RWPE2 (cell line): ENCODE measurements at regions not wholly inside any gene's neighbourhood (a gene's known extent, or its start where the extent isn't known, plus 50 kb on each side); places are given as distances from the start of the nearest gene placed in this dataset.

ENCODE experiments used
- ATAC-seq: fragments of 200-7000 bp; cut with Tn5 transposase; 3 replicates; pipeline ENCODE4 v1.9.1; 2021; ENCODE audit warnings: low read depth
- DNase-seq: peaks from one replicate; pipeline ENCODE4 v3.0.0-alpha.2; 2020; ENCODE audit warnings: low spot score
- H3K27ac ChIP-seq: fragments of 450-650 bp; 2 replicates; pipeline ENCODE4 v1.5.1; 2017; ENCODE audit warnings: mild to moderate bottlenecking; ENCODE audit not compliant: poor library complexity, severe bottlenecking
- H3K27me3 ChIP-seq: fragments of 250-450 bp; sonication (Bioruptor Pico); 2 replicates; pipeline ENCODE4 v1.5.1; 2021; ENCODE audit warnings: mild to moderate bottlenecking, moderate library complexity; ENCODE audit not compliant: insufficient read depth, poor library complexity, severe bottlenecking
- H3K36me3 ChIP-seq: fragments of 250-450 bp; sonication (Bioruptor Pico); 2 replicates; pipeline ENCODE4 v1.5.1; 2020; ENCODE audit warnings: low read depth, mild to moderate bottlenecking, moderate library complexity
- H3K4me1 ChIP-seq: fragments of 250-450 bp; sonication (Bioruptor Pico); 2 replicates; pipeline ENCODE4 v1.5.1; 2021; ENCODE audit warnings: mild to moderate bottlenecking, moderate library complexity; ENCODE audit not compliant: insufficient read depth, poor library complexity, severe bottlenecking
- H3K4me3 ChIP-seq: fragments of 250-450 bp; sonication (Bioruptor Pico); 2 replicates; pipeline ENCODE4 v1.5.1; 2021; ENCODE audit warnings: mild to moderate bottlenecking, moderate library complexity; ENCODE audit not compliant: severe bottlenecking
- H3K9me3 ChIP-seq: fragments of 250-450 bp; sonication (Bioruptor Pico); 2 replicates; pipeline ENCODE4 v1.5.1; 2021; ENCODE audit warnings: mild to moderate bottlenecking, moderate library complexity; ENCODE audit not compliant: severe bottlenecking
- CTCF ChIP-seq: fragments of 450-650 bp; IDR thresholded peaks from one replicate; pipeline ENCODE4 v1.5.1; 2017; ENCODE audit warnings: mild to moderate bottlenecking, moderate library complexity; ENCODE audit not compliant: poor library complexity, severe bottlenecking

- TF ChIP-seq CTCF: no peak
- Histone ChIP-seq H3K4me1 (no peaks in the 10 kb centered on the region), H3K27ac (no peak overlapping the region), H3K36me3 (no peaks in the 10 kb centered on the region), H3K27me3 (no peaks in the 10 kb centered on the region), H3K9me3 (no peaks in the 10 kb centered on the region), H3K4me3 (no peak overlapping the region)
- DNase-seq (no peak), ATAC-seq (no peak)
These were observed 946.6 kb downstream of the SLC4A3 start for GRCh38 chr2:220574038-220574437.

GRCh38 chr2:220575963-220576362 lies 948.5 kb downstream of the SLC4A3 start:
- Histone ChIP-seq H3K27me3 (no peaks in the 10 kb centered on the region), H3K4me3 (no peak overlapping the region), H3K4me1 (no peaks in the 10 kb centered on the region), H3K27ac (no peak overlapping the region), H3K36me3 (no peaks in the 10 kb centered on the region), H3K9me3 (no peaks in the 10 kb centered on the region)
- no peak for DNase-seq
- TF ChIP-seq CTCF: no peak
- no peak for ATAC-seq

GRCh38 chr2:220579452-220579851 lies 952.0 kb downstream of the SLC4A3 start:
- Histone ChIP-seq H3K27me3 (no peaks in the 10 kb centered on the region), H3K4me1 (no peaks in the 10 kb centered on the region), H3K27ac (no peak overlapping the region), H3K9me3 (no peaks in the 10 kb centered on the region), H3K4me3 (no peak overlapping the region), H3K36me3 (no peaks in the 10 kb centered on the region)
- no peak for TF ChIP-seq CTCF
- ATAC-seq: no peak
- DNase-seq: no peak

GRCh38 chr2:220580113-220580512 lies 952.7 kb downstream of the SLC4A3 start:
- Histone ChIP-seq H3K9me3 (no peaks in the 10 kb centered on the region), H3K36me3 (no peaks in the 10 kb centered on the region), H3K4me3 (no peak overlapping the region), H3K27ac (no peak overlapping the region), H3K4me1 (no peaks in the 10 kb centered on the region), H3K27me3 (no peaks in the 10 kb centered on the region)
- TF ChIP-seq CTCF: no peak
- ATAC-seq: no peak
- no peak for DNase-seq

GRCh38 chr2:220583725-220584124 lies 956.3 kb downstream of the SLC4A3 start:
- no peak for ATAC-seq
- TF ChIP-seq CTCF: no peak
- no peak overlapping the region for H3K4me3 ChIP-seq

More at GRCh38 chr2:220583725-220584124, 956.3 kb downstream of the SLC4A3 start:
- no peak for DNase-seq
- H3K36me3 ChIP-seq: no peaks in the 10 kb centered on the region
- H3K27ac ChIP-seq: no peak overlapping the region
- H3K27me3 ChIP-seq: no peaks in the 10 kb centered on the region
- H3K9me3 ChIP-seq: no peaks in the 10 kb centered on the region
- H3K4me1 ChIP-seq: no peaks in the 10 kb centered on the region
